Prostate gland (tissue), 2 donors: ENCODE measurements at regions not wholly inside any gene's neighbourhood (a gene's known extent, or its start where the extent isn't known, plus 50 kb on each side); places are given as distances from the start of the nearest gene placed in this dataset.

Experiments
- CTCF ChIP-seq, 4 experiments: fragments of 200-600 bp in 2 of 4; fragments of 450-650 bp in 2 of 4; sonication (generic) in 2 of 4; IDR thresholded peaks; 1 replicate in 3 of 4; 2 replicates in 1 of 4; pipeline ENCODE4 v1.5.1; 2016 to 2019; ENCODE audit warnings: antibody characterized with exemption in 4 of 4, mild to moderate bottlenecking in 2 of 4, moderate library complexity in 2 of 4
- POLR2A ChIP-seq: fragments of 450-650 bp; IDR thresholded peaks from one replicate; pipeline ENCODE4 v1.6.1; 2016; ENCODE audit warnings: antibody characterized with exemption, mild to moderate bottlenecking
- POLR2AphosphoS5 ChIP-seq: sonication (generic); formaldehyde crosslinking; IDR thresholded peaks from one replicate; pipeline ENCODE4 v1.6.1; 2017; ENCODE audit warnings: antibody characterized with exemption

GRCh38 chr11:29656597-29656996, 360.2 kb downstream of the KCNA4 start:
- TF ChIP-seq POLR2A (no peak), POLR2AphosphoS5 (no peak), CTCF (IDR thresholded peaks at IDR 0.05) (no peak)
